LNCAP (cell line): ENCODE measurements at regions not wholly inside any gene's neighbourhood (a gene's known extent, or its start where the extent isn't known, plus 50 kb on each side); places are given as distances from the start of the nearest gene placed in this dataset.

ENCODE experiments used
- CTCF ChIP-seq: fragments of 450-650 bp; IDR thresholded peaks from 2 replicates; pipeline ENCODE4 v1.5.1; 2017; ENCODE audit warnings: mild to moderate bottlenecking

GRCh38 chr16:60180609-60181008 is 1446.5 kb upstream of the GOT2 start:
- no peak for TF ChIP-seq CTCF

- TF ChIP-seq CTCF: no peak
These were observed 1436.1 kb upstream of the GOT2 start for GRCh38 chr16:60170196-60170595.

- no peak for TF ChIP-seq CTCF
These were observed 1432.0 kb upstream of the GOT2 start for GRCh38 chr16:60166111-60166510.

- TF ChIP-seq CTCF: no peak
These were observed 1417.9 kb upstream of the GOT2 start for GRCh38 chr16:60151987-60152386.

GRCh38 chr16:60150907-60151306 is 1416.8 kb upstream of the GOT2 start:
- TF ChIP-seq CTCF: no peak

- TF ChIP-seq CTCF: no peak
These were observed 1409.2 kb upstream of the GOT2 start for GRCh38 chr16:60143348-60143705.

GRCh38 chr16:60142619-60143347 is 1408.7 kb upstream of the GOT2 start:
- no peak for TF ChIP-seq CTCF

GRCh38 chr16:60137891-60138290 is 1403.8 kb upstream of the GOT2 start:
- TF ChIP-seq CTCF: no peak
